Hepatocyte (in vitro differentiated cells): ENCODE measurements at regions not wholly inside any gene's neighbourhood (a gene's known extent, or its start where the extent isn't known, plus 50 kb on each side); places are given as distances from the start of the nearest gene placed in this dataset.

ENCODE experiments used
- DNase-seq: peaks from one replicate; pipeline ENCODE4 v3.0.0-alpha.2; 2016; ENCODE audit warnings: low spot score
- H2AFZ ChIP-seq: fragments of 200-600 bp; sonication (generic); 2 replicates; pipeline ENCODE4 v1.6.0; 2016; ENCODE audit warnings: antibody characterized with exemption, mild to moderate bottlenecking
- H3K27ac ChIP-seq: fragments of 200-600 bp; sonication (generic); 2 replicates; pipeline ENCODE4 v1.5.1; 2016; ENCODE audit warnings: mild to moderate bottlenecking
- H3K27me3 ChIP-seq: fragments of 200-600 bp; sonication (generic); 2 replicates; pipeline ENCODE4 v1.6.1; 2016
- H3K36me3 ChIP-seq: fragments of 200-600 bp; sonication (generic); replicated peaks from 2 replicates; pipeline ENCODE4 v1.5.1; 2016; ENCODE audit warnings: low read depth; ENCODE audit not compliant: insufficient read depth
- H3K4me1 ChIP-seq: fragments of 200-600 bp; sonication (generic); 2 replicates; pipeline ENCODE4 v1.5.1; 2016; ENCODE audit warnings: mild to moderate bottlenecking, moderate library complexity; ENCODE audit not compliant: insufficient read depth
- H3K4me2 ChIP-seq: fragments of 200-600 bp; sonication (generic); 2 replicates; pipeline ENCODE4 v1.6.0; 2016
- H3K4me3 ChIP-seq: fragments of 200-600 bp; sonication (generic); 2 replicates; pipeline ENCODE4 v1.5.1; 2016; ENCODE audit warnings: mild to moderate bottlenecking
- H3K79me2 ChIP-seq: fragments of 200-600 bp; sonication (generic); 2 replicates; pipeline ENCODE4 v1.6.0; 2017; ENCODE audit warnings: mild to moderate bottlenecking
- H3K9me2 ChIP-seq: fragments of 200-600 bp; sonication (generic); replicated peaks from 2 replicates; pipeline ENCODE4 v1.6.0; 2017; ENCODE audit warnings: mild to moderate bottlenecking; ENCODE audit not compliant: insufficient read depth
- H3K9me3 ChIP-seq: fragments of 200-600 bp; sonication (generic); 2 replicates; pipeline ENCODE4 v1.5.1; 2016; ENCODE audit warnings: low read depth, mild to moderate bottlenecking
- H4K20me1 ChIP-seq: fragments of 200-600 bp; sonication (generic); 2 replicates; pipeline ENCODE4 v1.6.0; 2016; ENCODE audit warnings: mild to moderate bottlenecking; ENCODE audit not compliant: insufficient read depth, poor library complexity, severe bottlenecking
- EZH2 ChIP-seq: fragments of 200-600 bp; sonication (generic); IDR thresholded peaks from 2 replicates; pipeline ENCODE4 v1.6.1; 2016; ENCODE audit warnings: antibody characterized with exemption, mild to moderate bottlenecking, borderline replicate concordance
- EZH2phosphoT487 ChIP-seq: fragments of 200-600 bp; sonication (generic); IDR thresholded peaks from one replicate; pipeline ENCODE4 v1.6.1; 2018; ENCODE audit warnings: antibody characterized with exemption, mild to moderate bottlenecking, low read depth, moderate library complexity; ENCODE audit not compliant: unreplicated experiment, severe bottlenecking
- WGBS: methylation state at CpG from one replicate; pipeline ENCODE4 v1.1.6; 2016; ENCODE audit warnings: low lambda C conversion rate; ENCODE audit errors: missing lambda C conversion rate; 5-methylcytosine and 5-hydroxymethylcytosine counted together
- TF ChIP-seq, protein P1 (sequence below): fragments of 200-600 bp; sonication (generic); IDR thresholded peaks from 2 replicates; pipeline ENCODE4 v1.5.1; 2016; ENCODE audit warnings: antibody characterized with exemption, mild to moderate bottlenecking; ENCODE audit not compliant: poor library complexity

DNA sequence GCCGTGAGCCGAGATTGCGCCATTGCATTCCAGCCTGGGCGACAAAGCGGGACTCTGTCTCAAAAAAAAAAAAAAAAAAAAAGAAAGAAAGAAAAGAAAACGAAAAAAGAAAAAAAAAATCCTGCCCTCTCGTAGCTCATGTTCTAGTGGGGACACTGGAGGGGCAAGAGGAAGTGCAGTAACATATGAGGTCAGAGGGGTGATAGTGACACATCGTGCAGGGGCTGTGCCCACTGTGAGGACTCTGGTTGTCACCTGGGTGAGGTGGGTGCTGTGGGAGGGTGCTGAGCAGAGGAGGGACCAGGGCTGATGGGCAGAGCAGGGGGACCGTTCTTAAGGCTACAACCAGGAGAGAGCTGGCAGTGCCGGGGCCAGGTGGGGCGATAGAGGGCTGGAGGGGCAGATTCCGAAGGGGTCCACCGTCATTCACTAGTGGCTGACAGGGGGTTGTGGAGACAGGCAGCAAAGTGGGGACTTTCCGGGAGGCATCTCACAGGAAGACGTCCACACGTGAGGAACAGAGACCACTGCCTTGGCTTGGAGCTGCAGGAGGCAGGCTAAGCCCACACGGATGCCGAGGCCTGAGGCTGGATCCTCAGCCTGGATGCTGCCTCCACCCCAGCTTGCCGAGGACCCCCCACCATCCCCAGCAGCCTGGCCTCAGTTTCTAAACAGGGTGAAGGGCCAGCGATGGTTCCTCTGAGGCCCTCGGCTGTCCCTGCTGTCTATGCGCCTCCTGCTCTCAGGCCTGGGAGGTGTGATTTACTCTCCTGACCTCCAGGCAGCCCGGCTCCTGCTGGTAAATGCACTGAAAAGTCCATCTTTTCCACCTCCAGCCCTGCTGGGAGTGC lies 154.3 kb upstream of the IQSEC1 start:
- DNase-seq = no peak
- no peaks in the 10 kb centered on the region for H3K79me2 ChIP-seq
- H3K4me2 ChIP-seq = no peak overlapping the region
- 92% methylated on average over 19 of the region's 23 CpGs for WGBS
- no peaks in the 10 kb centered on the region for H3K36me3 ChIP-seq
- H3K27me3 ChIP-seq = peaks cover 7% of the 10 kb centered on the region
- H3K4me3 ChIP-seq = no peak overlapping the region
- TF ChIP-seq, protein P1, sequence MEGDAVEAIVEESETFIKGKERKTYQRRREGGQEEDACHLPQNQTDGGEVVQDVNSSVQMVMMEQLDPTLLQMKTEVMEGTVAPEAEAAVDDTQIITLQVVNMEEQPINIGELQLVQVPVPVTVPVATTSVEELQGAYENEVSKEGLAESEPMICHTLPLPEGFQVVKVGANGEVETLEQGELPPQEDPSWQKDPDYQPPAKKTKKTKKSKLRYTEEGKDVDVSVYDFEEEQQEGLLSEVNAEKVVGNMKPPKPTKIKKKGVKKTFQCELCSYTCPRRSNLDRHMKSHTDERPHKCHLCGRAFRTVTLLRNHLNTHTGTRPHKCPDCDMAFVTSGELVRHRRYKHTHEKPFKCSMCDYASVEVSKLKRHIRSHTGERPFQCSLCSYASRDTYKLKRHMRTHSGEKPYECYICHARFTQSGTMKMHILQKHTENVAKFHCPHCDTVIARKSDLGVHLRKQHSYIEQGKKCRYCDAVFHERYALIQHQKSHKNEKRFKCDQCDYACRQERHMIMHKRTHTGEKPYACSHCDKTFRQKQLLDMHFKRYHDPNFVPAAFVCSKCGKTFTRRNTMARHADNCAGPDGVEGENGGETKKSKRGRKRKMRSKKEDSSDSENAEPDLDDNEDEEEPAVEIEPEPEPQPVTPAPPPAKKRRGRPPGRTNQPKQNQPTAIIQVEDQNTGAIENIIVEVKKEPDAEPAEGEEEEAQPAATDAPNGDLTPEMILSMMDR = no peak
- TF ChIP-seq EZH2 = no peak
- H3K9me3 ChIP-seq = no peaks in the 10 kb centered on the region
- H3K4me1 ChIP-seq = peaks cover 2% of the 10 kb centered on the region
- H3K27ac ChIP-seq = no peak overlapping the region
- no peaks in the 10 kb centered on the region for H4K20me1 ChIP-seq
- no peaks in the 10 kb centered on the region for H3K9me2 ChIP-seq
- no peak overlapping the region for H2AFZ ChIP-seq

DNA sequence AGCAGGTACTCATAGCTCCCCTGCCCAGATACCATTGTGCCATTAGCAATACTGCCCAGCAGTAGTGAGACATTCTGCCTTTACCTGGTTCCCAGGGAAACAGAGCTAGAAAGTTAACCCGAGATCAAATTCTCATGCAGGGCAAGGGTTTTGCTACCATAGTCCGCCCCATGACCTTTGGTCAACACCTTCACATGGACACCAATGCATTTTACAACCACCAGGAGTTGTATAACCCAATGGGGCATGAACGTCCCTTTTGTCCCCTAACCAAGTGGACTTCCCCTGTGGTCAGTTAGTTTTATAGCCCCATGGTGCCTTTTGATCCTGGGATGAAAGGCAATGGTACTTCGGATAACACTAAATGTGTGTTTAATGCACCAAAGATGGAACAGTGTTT lies 151.7 kb upstream of the IQSEC1 start:
- H3K9me2 ChIP-seq = no peaks in the 10 kb centered on the region
- no peaks in the 10 kb centered on the region for H3K27me3 ChIP-seq
- H3K4me3 ChIP-seq = no peak overlapping the region
- H3K79me2 ChIP-seq = no peaks in the 10 kb centered on the region
- no peak for DNase-seq
- H3K4me2 ChIP-seq = no peak overlapping the region
- TF ChIP-seq EZH2phosphoT487 (no peak), EZH2 (no peak)
- TF ChIP-seq, protein P1 = no peak
- no peaks in the 10 kb centered on the region for H3K36me3 ChIP-seq
- H4K20me1 ChIP-seq = no peaks in the 10 kb centered on the region
- H3K27ac ChIP-seq = no peak overlapping the region
- no peaks in the 10 kb centered on the region for H3K9me3 ChIP-seq
- H3K4me1 ChIP-seq = peaks cover 2% of the 10 kb centered on the region
- no peak overlapping the region for H2AFZ ChIP-seq
- 88% methylated on average over 4 of the region's 4 CpGs for WGBS

DNA sequence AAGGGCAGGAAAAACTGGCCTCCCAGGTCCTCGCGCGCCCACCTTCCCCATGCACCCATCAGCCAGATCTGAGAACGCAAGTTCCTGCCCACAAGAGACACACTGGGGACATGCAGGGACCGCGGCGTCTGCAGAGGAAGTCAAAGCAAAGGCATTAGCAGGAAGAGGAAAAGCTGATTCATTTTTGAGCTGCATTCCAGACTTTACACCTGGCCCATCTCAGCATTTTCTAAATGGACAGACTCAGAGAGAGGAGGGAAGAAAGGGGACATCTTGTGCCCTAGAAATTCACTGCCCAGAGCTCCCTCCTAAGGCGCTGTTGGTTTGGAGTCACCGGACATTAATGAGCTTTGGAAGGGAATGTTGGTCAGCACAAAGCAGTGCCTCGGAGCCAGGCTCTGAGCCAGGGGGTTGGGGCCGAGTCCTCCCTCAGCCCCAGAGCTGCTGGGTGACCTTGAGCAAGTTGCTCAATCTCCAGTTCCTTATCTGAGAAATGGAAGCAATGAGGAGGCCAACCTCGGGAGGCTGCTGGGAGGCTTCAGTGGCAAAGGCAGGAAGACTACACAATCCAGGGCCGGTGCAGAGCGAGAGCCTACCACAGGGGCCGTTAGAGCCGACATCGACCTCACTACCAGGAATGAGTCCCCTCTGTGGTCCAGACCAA lies 150.5 kb upstream of the IQSEC1 start:
- Histone ChIP-seq H3K79me2 (no peaks in the 10 kb centered on the region), H3K9me3 (no peaks in the 10 kb centered on the region), H3K9me2 (no peaks in the 10 kb centered on the region), H3K36me3 (no peaks in the 10 kb centered on the region), H3K27ac (no peak overlapping the region), H3K4me2 (no peak overlapping the region), H3K27me3 (no peaks in the 10 kb centered on the region), H4K20me1 (no peaks in the 10 kb centered on the region), H3K4me3 (no peak overlapping the region), H3K4me1 (peaks cover 2% of the 10 kb centered on the region), H2AFZ (no peak overlapping the region)
- TF ChIP-seq EZH2 (no peak), EZH2phosphoT487 (no peak)
- TF ChIP-seq, protein P1 = no peak
- no peak for DNase-seq
- 79% methylated on average over 17 of the region's 17 CpGs for WGBS
